Tibial nerve (tissue), 4 donors: ENCODE measurements at regions not wholly inside any gene's neighbourhood (a gene's known extent, or its start where the extent isn't known, plus 50 kb on each side); places are given as distances from the start of the nearest gene placed in this dataset.

Source experiments
- DNase-seq, 2 donors: peaks; one replicate each; pipeline ENCODE4 v3.0.0-alpha.2; 2019; ENCODE audit warnings: low spot score in 2 of 2
- H3K27ac ChIP-seq, 4 donors: fragments of 200-600 bp; sonication (generic) in 3 of 4; one replicate each; pipeline ENCODE4 v1.5.1; 2017 to 2019; ENCODE audit warnings: mild to moderate bottlenecking in 1 of 4
- H3K27me3 ChIP-seq, 2 donors: fragments of 200-600 bp; sonication (generic) in 1 of 2; one replicate each; pipeline versions ENCODE4 v1.5.1 to v1.6.0; 2017 to 2019
- H3K36me3 ChIP-seq, 3 donors: fragments of 200-600 bp; sonication (generic); one replicate each; pipeline ENCODE4 v1.5.1; 2018 to 2019
- H3K4me1 ChIP-seq, 4 donors: fragments of 200-600 bp; sonication (generic) in 3 of 4; one replicate each; pipeline ENCODE4 v1.5.1; 2017 to 2019
- H3K4me3 ChIP-seq, 4 donors: fragments of 200-600 bp; sonication (generic) in 3 of 4; one replicate each; pipeline ENCODE4 v1.5.1; 2017 to 2019; ENCODE audit warnings: mild to moderate bottlenecking in 1 of 4, moderate library complexity in 1 of 4
- H3K9me3 ChIP-seq, 4 donors: fragments of 200-600 bp; sonication (generic) in 3 of 4; one replicate each; pipeline ENCODE4 v1.5.1; 2017 to 2019
- CTCF ChIP-seq, 5 experiments: fragments of 200-600 bp in 3 of 5; fragments of 450-650 bp in 2 of 5; sonication (generic) in 3 of 5; IDR thresholded peaks; one replicate each; pipeline ENCODE4 v1.5.1; 2016 to 2019; ENCODE audit warnings: antibody characterized with exemption in 5 of 5, mild to moderate bottlenecking in 3 of 5, moderate library complexity in 2 of 5
- EP300 ChIP-seq, 2 donors: sonication (generic); formaldehyde crosslinking; IDR thresholded peaks; one replicate each; pipeline ENCODE4 v1.6.1; 2017; ENCODE audit warnings: antibody characterized with exemption in 2 of 2, mild to moderate bottlenecking in 1 of 2
- POLR2A ChIP-seq, 2 donors: fragments of 450-650 bp; IDR thresholded peaks; one replicate each; pipeline ENCODE4 v1.6.1; 2017; ENCODE audit warnings: antibody characterized with exemption in 2 of 2, mild to moderate bottlenecking in 2 of 2, moderate library complexity in 2 of 2
- WGBS, 2 donors: methylation state at CpG; one replicate each; pipeline ENCODE4 v1.1.5; 2018; 5-methylcytosine and 5-hydroxymethylcytosine counted together

DNA sequence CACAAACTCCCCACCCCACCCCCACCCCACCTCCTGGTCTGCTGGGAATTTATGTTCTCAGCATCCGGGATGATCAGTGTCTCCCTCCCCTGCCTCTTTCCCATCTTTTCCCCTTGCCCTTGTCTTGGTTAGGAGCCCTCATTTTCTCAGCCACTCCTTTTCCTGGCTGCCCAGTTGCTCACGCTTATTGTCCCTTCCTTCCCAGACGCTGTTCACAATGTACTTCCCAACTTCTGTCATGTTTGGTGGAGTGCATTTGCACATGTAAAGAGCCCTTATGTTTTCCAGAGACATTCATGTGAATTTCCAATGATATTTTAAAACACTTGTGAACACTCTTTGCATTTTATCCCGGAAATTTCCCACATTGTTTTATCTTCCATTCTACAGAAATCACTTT lies 192.1 kb downstream of the RHOU start:
- no peak overlapping the region for H3K27ac ChIP-seq
- 60 to 68% methylated on average over 4 of the region's 4 CpGs for WGBS, 2 donors
- no peak for DNase-seq
- H3K4me3 ChIP-seq = no peak overlapping the region
- no peak for TF ChIP-seq POLR2A (IDR thresholded peaks at IDR 0.05)
- no peak for TF ChIP-seq CTCF (IDR thresholded peaks at IDR 0.05)
- no peak for TF ChIP-seq EP300 (IDR thresholded peaks at IDR 0.05)
- no peaks in the 10 kb centered on the region for H3K27me3 ChIP-seq
- no peaks in the 10 kb centered on the region for H3K4me1 ChIP-seq
- H3K36me3 ChIP-seq = no peaks in the 10 kb centered on the region
- peaks cover 0 to 13% (median 0%) of the 10 kb centered on the region in 4 donors for H3K9me3 ChIP-seq

DNA sequence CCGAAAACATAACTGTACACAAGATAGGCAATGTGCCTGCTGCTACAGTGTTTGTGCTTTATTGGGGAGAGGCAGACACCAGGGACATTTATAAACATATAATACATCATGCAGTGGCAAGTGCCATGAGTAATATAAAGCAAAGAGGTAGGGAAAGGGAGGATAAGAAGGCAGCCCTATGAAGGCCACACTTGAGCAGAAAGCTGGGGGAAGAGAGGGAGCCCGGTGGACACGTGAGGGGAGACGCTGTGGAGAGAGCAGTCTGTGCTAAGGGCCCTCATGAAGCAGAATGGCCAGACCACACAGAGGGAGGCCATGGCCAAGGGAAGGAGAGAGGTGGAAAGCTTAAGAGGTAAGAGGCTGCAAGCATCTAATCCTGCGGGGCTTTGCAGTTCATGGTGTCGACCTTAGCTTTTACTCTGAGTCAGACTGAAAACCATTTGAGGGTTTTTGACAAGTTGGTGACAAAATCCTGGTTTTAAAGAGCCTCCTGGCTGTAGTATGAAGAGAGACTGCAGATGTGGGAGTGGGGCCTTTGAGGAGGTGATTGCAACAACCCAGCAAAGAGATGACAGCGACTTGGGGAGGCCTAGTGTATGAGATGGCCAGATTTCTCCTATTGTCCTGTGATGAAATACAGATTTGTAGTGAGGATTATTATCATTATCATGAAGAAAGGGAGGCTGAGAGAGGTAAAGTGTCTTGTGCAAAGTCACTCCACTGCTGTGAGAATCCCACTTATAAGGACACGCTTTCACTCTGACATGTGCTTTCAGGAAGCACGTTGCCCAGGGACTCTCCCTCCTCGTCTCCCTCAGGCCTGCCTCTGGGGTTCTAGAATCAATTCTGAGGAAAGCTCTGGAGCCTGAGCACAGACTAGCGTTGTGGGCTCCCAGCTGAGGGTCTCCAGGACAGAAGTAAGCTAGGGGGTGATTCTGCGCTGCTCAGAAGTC lies 192.9 kb downstream of the RHOU start:
- no peak overlapping the region for H3K27ac ChIP-seq
- H3K27me3 ChIP-seq = no peaks in the 10 kb centered on the region
- no peak overlapping the region for H3K4me3 ChIP-seq
- no peak for DNase-seq
- H3K36me3 ChIP-seq = no peaks in the 10 kb centered on the region
- H3K4me1 ChIP-seq = no peaks in the 10 kb centered on the region
- 80 to 88% methylated on average over 12 of the region's 12 CpGs for WGBS, 2 donors
- TF ChIP-seq EP300 (IDR thresholded peaks at IDR 0.05) = no peak
- no peak for TF ChIP-seq CTCF (IDR thresholded peaks at IDR 0.05)
- no peak for TF ChIP-seq POLR2A (IDR thresholded peaks at IDR 0.05)
- H3K9me3 ChIP-seq = peaks cover 0 to 13% (median 0%) of the 10 kb centered on the region in 4 donors

DNA sequence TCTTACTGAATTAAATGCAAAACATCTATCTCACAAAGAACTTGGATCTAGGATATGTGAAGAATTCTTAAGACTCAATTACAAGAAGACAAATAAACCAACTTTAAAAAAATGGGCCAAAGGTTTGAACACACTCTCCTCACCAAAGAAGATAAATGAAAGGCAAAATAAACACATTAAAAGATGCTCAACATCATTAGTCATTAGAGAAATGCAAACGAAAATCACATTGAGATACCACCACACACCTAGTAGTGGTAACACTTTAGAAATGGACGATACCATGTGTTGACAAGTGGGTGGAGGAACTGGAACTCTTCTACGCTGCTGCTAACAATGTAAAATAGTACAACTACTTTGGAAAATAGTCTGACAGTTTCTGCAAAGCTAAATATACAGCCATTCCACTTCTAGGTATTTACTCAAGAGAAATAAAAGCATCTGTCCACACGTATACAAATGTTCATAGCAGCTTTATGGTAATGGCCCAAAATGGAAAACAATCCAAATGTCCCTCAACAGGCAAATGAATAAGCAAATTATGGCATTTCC lies 194.3 kb downstream of the RHOU start:
- peaks cover 0 to 13% (median 0%) of the 10 kb centered on the region in 4 donors for H3K9me3 ChIP-seq

GRCh38 chr1:228930479-228930957 lies 195.2 kb downstream of the RHOU start:
- Histone ChIP-seq H3K9me3 (peaks cover 0 to 11% (median 0%) of the 10 kb centered on the region in 4 donors), H3K27me3 (no peaks in the 10 kb centered on the region), H3K36me3 (no peaks in the 10 kb centered on the region), H3K4me3 (no peak overlapping the region), H3K27ac (no peak overlapping the region), H3K4me1 (peaks cover 0 to 1% (median under 1%) of the 10 kb centered on the region in 4 donors)
- TF ChIP-seq EP300 (IDR thresholded peaks at IDR 0.05) (no peak), POLR2A (IDR thresholded peaks at IDR 0.05) (no peak), CTCF (IDR thresholded peaks at IDR 0.05) (no peak)
- no peak for DNase-seq
- 70 to 71% methylated on average over 10 of the region's 10 CpGs for WGBS, 2 donors

More for the DNA sequence above, 194.3 kb downstream of the RHOU start:
- H3K27ac ChIP-seq = no peak overlapping the region
- TF ChIP-seq POLR2A (IDR thresholded peaks at IDR 0.05) (no peak), EP300 (IDR thresholded peaks at IDR 0.05) (no peak), CTCF (IDR thresholded peaks at IDR 0.05) (no peak)
- H3K4me1 ChIP-seq = no peaks in the 10 kb centered on the region
- no peak for DNase-seq
- H3K27me3 ChIP-seq = no peaks in the 10 kb centered on the region
- H3K36me3 ChIP-seq = no peaks in the 10 kb centered on the region
- WGBS, 2 donors = 86 to 88% methylated on average over 4 of the region's 4 CpGs
- no peak overlapping the region for H3K4me3 ChIP-seq

DNA sequence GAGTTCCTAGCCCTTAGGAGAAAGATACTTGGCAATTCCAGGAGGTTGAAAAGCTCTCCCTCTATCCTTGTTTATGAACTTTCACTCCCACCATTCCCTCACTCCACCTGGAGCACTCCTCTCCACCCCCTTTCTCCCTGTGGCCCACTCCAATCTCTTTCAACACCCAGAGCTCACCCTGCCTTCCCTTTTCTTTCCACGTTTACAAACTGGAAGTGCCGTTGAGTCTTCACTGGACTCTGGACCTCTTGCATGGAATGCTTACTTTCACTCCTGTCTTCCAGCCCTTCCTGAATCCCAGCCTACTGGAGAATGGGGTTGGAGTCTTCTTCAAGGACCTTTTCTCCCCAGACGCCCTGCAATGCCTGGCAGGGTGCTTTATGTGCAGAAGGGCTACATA lies 198.5 kb downstream of the RHOU start:
- DNase-seq = no peak
- TF ChIP-seq CTCF (IDR thresholded peaks at IDR 0.05) = no peak
- no peak for TF ChIP-seq POLR2A (IDR thresholded peaks at IDR 0.05)
- no peak for TF ChIP-seq EP300 (IDR thresholded peaks at IDR 0.05)
- Histone ChIP-seq H3K27me3 (no peaks in the 10 kb centered on the region), H3K4me1 (peaks cover 0 to 33% (median 15%) of the 10 kb centered on the region in 4 donors), H3K4me3 (no peak overlapping the region), H3K9me3 (peaks cover 0 to 9% (median 0%) of the 10 kb centered on the region in 4 donors), H3K36me3 (no peaks in the 10 kb centered on the region), H3K27ac (no peak overlapping the region)
- 86 to 87% methylated on average over 3 of the region's 3 CpGs for WGBS, 2 donors
